Endothelial cell of umbilical vein (primary cell): ENCODE measurements at regions not wholly inside any gene's neighbourhood (a gene's known extent, or its start where the extent isn't known, plus 50 kb on each side); places are given as distances from the start of the nearest gene placed in this dataset.

Experiments
- CTCF ChIP-seq, 2 donors: IDR thresholded peaks; 1 replicate in 1 of 2; 2 replicates in 1 of 2; pipeline ENCODE4 v1.5.1; 2011; ENCODE audit warnings: low read length in 2 of 2, mild to moderate bottlenecking in 2 of 2, moderate library complexity in 2 of 2, control low read depth in 1 of 2, inconsistent platforms in 1 of 2, low read depth in 1 of 2; ENCODE audit not compliant: insufficient read depth in 1 of 2; ENCODE audit errors: extremely low read depth in 1 of 2
- POLR2A ChIP-seq: IDR thresholded peaks from 2 replicates; pipeline ENCODE4 v1.6.1; 2012; ENCODE audit warnings: low read depth, mild to moderate bottlenecking, control low read depth, low read length

DNA sequence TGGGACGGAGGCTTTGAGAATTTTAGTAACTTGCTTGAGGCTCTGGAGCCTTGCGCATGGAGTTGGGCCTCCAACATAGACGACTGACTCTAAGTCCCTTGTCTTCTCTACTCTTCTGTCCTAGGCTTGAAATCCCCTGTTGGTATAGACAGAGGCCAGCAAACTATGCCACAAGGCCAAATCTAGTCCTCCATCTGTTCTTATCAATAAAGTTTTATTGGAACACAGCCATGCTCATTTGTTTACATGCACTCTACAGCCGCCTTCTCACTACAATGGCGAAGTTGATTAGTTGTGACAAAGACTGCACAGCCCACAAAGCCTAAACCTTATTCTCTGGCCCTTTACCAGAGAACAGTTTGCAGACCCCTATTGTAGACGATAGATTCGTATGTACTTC is 174.1 kb upstream of the ZFP64 start:
- TF ChIP-seq CTCF (IDR thresholded peaks at IDR 0.05; ENCODE audit: extremely low read depth in 1 of 2, insufficient read depth in 1 of 2, low read depth in 1 of 2, low read length in 2 of 2) (no peak), POLR2A (no peak)
